Activated naive CD8-positive, alpha-beta T cell treated with anti-CD3 and anti-CD28 coated beads for 36 hours (primary cell): ENCODE measurements at regions not wholly inside any gene's neighbourhood (a gene's known extent, or its start where the extent isn't known, plus 50 kb on each side); places are given as distances from the start of the nearest gene placed in this dataset.
"Not testable (repeated sequence)": the region's sequence is repeated elsewhere in the genome, so short reads cannot be mapped to it uniquely, and the experiment has no call there.

ENCODE experiments used
- DNase-seq: peaks from one replicate; pipeline ENCODE4 v3.0.0; 2021
- H3K27ac Mint-ChIP-seq: one replicate; pipeline ENCODE4 v1.8.0; 2022; ENCODE audit warnings: mild to moderate bottlenecking, moderate library complexity, mixed read lengths
- H3K27me3 Mint-ChIP-seq: one replicate; pipeline ENCODE4 v1.8.0; 2022; ENCODE audit warnings: mild to moderate bottlenecking, mixed read lengths
- H3K36me3 Mint-ChIP-seq: one replicate; pipeline ENCODE4 v1.8.0; 2021; ENCODE audit warnings: mild to moderate bottlenecking, mixed read lengths
- H3K4me1 Mint-ChIP-seq: one replicate; pipeline ENCODE4 v1.8.0; 2021; ENCODE audit warnings: mixed read lengths
- H3K4me3 Mint-ChIP-seq: one replicate; pipeline ENCODE4 v1.8.0; 2022; ENCODE audit warnings: mild to moderate bottlenecking, moderate library complexity, mixed read lengths
- H3K9me3 Mint-ChIP-seq: one replicate; pipeline ENCODE4 v1.8.0; 2022; ENCODE audit warnings: mixed read lengths

GRCh38 chr6:120484146-120484545 lies 850.1 kb downstream of the TBC1D32 start:
- Mint-ChIP-seq H3K36me3 (no peaks in the 10 kb centered on the region), H3K4me1 (no peaks in the 10 kb centered on the region)

GRCh38 chr6:120478650-120479049 lies 855.6 kb downstream of the TBC1D32 start:
- DNase-seq: no peak
- no peaks in the 10 kb centered on the region for H3K36me3 Mint-ChIP-seq
- H3K4me3 Mint-ChIP-seq: no peak overlapping the region

More at GRCh38 chr6:120484146-120484545, 850.1 kb downstream of the TBC1D32 start:
- DNase-seq: no peak
- Mint-ChIP-seq H3K27me3 (no peaks in the 10 kb centered on the region), H3K4me3 (no peak overlapping the region), H3K27ac (no peak overlapping the region), H3K9me3 (peaks cover 6% of the 10 kb centered on the region)

GRCh38 chr6:120473804-120474203 lies 860.5 kb downstream of the TBC1D32 start:
- H3K9me3 Mint-ChIP-seq: peaks cover 5% of the 10 kb centered on the region
- H3K36me3 Mint-ChIP-seq: no peaks in the 10 kb centered on the region
- DNase-seq: no peak
- no peaks in the 10 kb centered on the region for H3K27me3 Mint-ChIP-seq
- no peak overlapping the region for H3K4me3 Mint-ChIP-seq
- no peaks in the 10 kb centered on the region for H3K4me1 Mint-ChIP-seq
- no peak overlapping the region for H3K27ac Mint-ChIP-seq

More at GRCh38 chr6:120478650-120479049, 855.6 kb downstream of the TBC1D32 start:
- Mint-ChIP-seq H3K9me3 (peaks cover 12% of the 10 kb centered on the region), H3K27ac (no peak overlapping the region), H3K4me1 (no peaks in the 10 kb centered on the region), H3K27me3 (no peaks in the 10 kb centered on the region)

GRCh38 chr6:120468486-120468885 lies 865.8 kb downstream of the TBC1D32 start:
- H3K36me3 Mint-ChIP-seq: no peaks in the 10 kb centered on the region
- DNase-seq: no peak
- H3K4me1 Mint-ChIP-seq: no peaks in the 10 kb centered on the region
- no peaks in the 10 kb centered on the region for H3K9me3 Mint-ChIP-seq
- H3K27ac Mint-ChIP-seq: no peak overlapping the region
- no peaks in the 10 kb centered on the region for H3K27me3 Mint-ChIP-seq
- no peak overlapping the region for H3K4me3 Mint-ChIP-seq

DNA sequence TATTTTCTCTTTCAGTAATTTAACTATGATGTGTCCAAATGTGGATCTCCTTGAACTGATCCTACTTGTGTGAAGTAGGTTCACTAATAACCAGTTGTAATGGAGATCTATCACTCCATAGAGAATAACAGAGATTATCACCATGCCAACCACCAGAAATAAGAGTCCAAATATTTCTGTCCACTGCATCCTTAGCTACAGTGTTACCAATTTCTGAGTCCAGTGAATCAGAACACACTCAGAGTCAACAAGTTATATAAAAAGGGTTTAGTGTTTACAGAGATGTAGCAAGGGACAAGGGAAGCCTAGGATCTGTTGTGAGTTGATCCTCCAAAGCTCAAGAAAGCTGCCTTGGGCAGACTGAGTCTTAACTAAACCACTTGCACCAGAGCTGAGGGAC lies 882.8 kb downstream of the TBC1D32 start:
- no peak for DNase-seq
- Mint-ChIP-seq H3K9me3 (peaks cover 3% of the 10 kb centered on the region), H3K4me1 (no peaks in the 10 kb centered on the region), H3K4me3 (no peak overlapping the region), H3K27me3 (no peaks in the 10 kb centered on the region), H3K36me3 (no peaks in the 10 kb centered on the region), H3K27ac (no peak overlapping the region)

GRCh38 chr6:120447605-120448004 lies 886.7 kb downstream of the TBC1D32 start:
- Mint-ChIP-seq H3K4me1 (no peaks in the 10 kb centered on the region), H3K27ac (no peak overlapping the region), H3K4me3 (no peak overlapping the region), H3K9me3 (no peaks in the 10 kb centered on the region), H3K27me3 (no peaks in the 10 kb centered on the region), H3K36me3 (no peaks in the 10 kb centered on the region)
- DNase-seq: no peak

GRCh38 chr6:120432840-120433239 lies 901.4 kb downstream of the TBC1D32 start:
- not testable (repeated sequence) for H3K27ac Mint-ChIP-seq, H3K9me3 Mint-ChIP-seq, DNase-seq, H3K27me3 Mint-ChIP-seq, H3K4me3 Mint-ChIP-seq, H3K4me1 Mint-ChIP-seq, H3K36me3 Mint-ChIP-seq

GRCh38 chr6:120431841-120432240 lies 902.4 kb downstream of the TBC1D32 start:
- H3K9me3 Mint-ChIP-seq: peaks cover 2% of the 10 kb centered on the region
- no peaks in the 10 kb centered on the region for H3K36me3 Mint-ChIP-seq
- no peaks in the 10 kb centered on the region for H3K27me3 Mint-ChIP-seq
- H3K4me1 Mint-ChIP-seq: no peaks in the 10 kb centered on the region
- no peak for DNase-seq
- no peak overlapping the region for H3K4me3 Mint-ChIP-seq
- H3K27ac Mint-ChIP-seq: no peak overlapping the region

DNA sequence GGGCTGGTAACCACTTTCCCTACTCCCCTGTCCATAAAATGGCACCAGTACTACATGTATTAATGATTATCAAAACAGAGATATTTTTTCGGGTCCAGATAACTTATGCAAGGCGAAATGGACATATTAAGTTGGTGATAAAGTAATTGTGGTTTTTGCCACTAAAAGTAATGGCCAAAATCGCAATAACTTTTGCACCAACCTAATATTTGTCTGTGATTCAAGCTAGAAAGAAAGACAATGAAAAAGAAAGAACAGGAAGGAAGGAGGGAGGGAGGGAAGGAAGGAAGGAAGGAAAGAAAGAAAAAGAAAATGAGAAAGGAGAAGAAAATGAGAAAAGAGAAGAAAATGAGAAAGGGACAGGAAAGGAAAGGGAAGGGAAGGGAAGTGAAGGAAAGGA lies 922.9 kb downstream of the TBC1D32 start:
- Mint-ChIP-seq H3K27ac (no peak overlapping the region), H3K27me3 (no peaks in the 10 kb centered on the region), H3K36me3 (no peaks in the 10 kb centered on the region), H3K9me3 (peaks cover 4% of the 10 kb centered on the region), H3K4me3 (no peak overlapping the region), H3K4me1 (no peaks in the 10 kb centered on the region)
- no peak for DNase-seq

DNA sequence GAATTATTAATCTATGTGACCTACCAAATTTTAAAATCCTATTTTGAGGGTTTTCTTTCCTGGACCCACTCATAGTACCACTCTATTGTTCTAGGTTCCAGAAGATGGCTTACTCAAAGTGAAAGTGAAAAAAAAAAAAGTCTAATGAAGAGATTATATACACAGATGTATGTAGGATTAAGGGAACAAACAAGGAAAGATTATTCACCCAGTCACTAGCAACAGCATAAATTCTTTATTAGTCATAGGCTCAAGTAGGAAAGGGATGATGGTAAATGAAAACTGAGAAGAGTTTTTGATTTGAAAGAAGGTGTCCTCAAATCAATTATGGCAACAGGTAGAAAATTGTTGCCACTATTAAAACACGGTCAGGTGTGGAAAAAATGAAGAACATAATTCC lies 923.7 kb downstream of the TBC1D32 start:
- Mint-ChIP-seq H3K9me3 (peaks cover 4% of the 10 kb centered on the region), H3K36me3 (no peaks in the 10 kb centered on the region), H3K27me3 (no peaks in the 10 kb centered on the region), H3K4me3 (no peak overlapping the region), H3K4me1 (no peaks in the 10 kb centered on the region), H3K27ac (no peak overlapping the region)
- DNase-seq: no peak

DNA sequence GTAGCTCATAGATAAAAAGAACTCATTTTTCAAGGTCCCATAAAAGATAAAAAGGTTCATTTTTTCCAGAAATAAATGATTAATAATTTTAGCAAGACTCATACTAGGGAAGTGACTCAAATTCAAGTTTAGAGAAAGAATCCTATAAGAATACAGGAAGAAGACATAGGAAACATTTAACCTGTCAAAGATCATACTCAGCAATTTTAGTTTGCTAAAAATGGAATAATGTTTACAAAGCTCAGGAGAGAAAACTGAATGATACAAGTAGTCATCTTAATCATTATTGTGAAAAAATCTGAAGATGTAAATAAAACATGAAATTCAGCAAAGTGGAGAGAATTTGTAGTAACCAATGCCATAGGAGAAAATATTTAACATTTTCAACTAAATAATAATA lies 926.6 kb downstream of the TBC1D32 start:
- Mint-ChIP-seq H3K27me3 (no peaks in the 10 kb centered on the region), H3K36me3 (no peaks in the 10 kb centered on the region), H3K4me3 (no peak overlapping the region), H3K4me1 (no peaks in the 10 kb centered on the region), H3K9me3 (peaks cover 7% of the 10 kb centered on the region), H3K27ac (no peak overlapping the region)
- no peak for DNase-seq

DNA sequence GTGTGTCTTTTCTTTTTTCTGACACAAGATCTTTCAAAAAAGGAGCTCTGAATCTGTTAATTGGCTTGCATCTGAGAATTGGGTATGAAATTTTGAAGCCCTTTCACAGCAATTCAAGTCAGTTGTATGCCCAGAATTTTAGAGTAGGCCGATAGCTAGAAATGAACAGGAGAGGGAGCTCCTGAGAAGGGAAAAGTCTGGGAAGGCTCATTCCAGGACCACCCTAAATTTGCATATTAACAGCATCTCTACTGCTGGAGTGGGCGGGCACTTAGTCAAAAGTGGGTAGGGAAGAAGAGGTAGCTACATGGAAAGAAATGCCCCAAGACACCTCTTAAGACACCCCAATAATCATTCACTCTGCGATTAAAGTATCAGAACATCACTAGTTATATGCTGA lies 928.3 kb downstream of the TBC1D32 start:
- H3K36me3 Mint-ChIP-seq: no peaks in the 10 kb centered on the region
- no peaks in the 10 kb centered on the region for H3K4me1 Mint-ChIP-seq
- peaks cover 9% of the 10 kb centered on the region for H3K9me3 Mint-ChIP-seq
- no peaks in the 10 kb centered on the region for H3K27me3 Mint-ChIP-seq
- no peak overlapping the region for H3K4me3 Mint-ChIP-seq
- DNase-seq: no peak
- H3K27ac Mint-ChIP-seq: no peak overlapping the region

DNA sequence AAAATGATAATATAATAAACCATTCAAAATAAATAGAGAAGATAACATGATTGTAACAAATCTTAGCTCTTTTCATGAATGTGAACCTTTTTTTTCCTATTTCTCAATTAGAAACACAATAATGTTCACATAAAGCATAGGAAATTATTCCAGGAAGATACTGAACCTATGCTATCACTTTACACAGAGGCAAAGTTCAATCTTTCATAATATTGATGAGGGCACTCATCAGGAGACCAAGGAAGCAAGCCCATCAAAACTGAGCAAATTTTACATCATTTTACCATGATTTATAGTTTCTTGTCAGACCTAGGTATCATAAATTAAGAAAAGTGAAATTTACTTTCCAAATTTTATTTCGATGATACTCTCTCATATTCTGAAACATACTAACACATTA lies 938.5 kb downstream of the TBC1D32 start:
- no peaks in the 10 kb centered on the region for H3K36me3 Mint-ChIP-seq
- no peak for DNase-seq
- H3K4me1 Mint-ChIP-seq: no peaks in the 10 kb centered on the region
- no peaks in the 10 kb centered on the region for H3K9me3 Mint-ChIP-seq
- H3K4me3 Mint-ChIP-seq: no peak overlapping the region
- H3K27ac Mint-ChIP-seq: no peak overlapping the region
- no peaks in the 10 kb centered on the region for H3K27me3 Mint-ChIP-seq

DNA sequence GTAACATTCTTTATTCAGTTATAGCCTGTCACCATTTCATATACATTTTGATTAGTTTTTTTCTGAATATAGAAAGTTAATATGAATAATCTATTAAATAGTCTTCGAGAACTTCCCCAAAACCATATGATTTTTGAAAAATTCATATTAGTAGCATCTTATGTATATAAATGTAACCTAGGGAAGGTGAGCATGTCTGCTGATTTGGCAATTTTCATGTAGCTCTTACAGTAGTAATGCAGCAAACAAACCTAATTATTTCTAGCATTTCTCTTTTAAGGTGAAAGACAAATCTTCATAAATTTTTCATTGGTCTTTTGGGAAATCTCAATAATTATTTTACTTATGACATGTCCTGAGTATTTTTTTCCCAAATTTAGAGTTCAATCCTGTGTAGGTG lies 939.0 kb downstream of the TBC1D32 start:
- no peak overlapping the region for H3K4me3 Mint-ChIP-seq
- H3K27ac Mint-ChIP-seq: no peak overlapping the region
- H3K4me1 Mint-ChIP-seq: no peaks in the 10 kb centered on the region
- DNase-seq: no peak
- no peaks in the 10 kb centered on the region for H3K36me3 Mint-ChIP-seq
- no peaks in the 10 kb centered on the region for H3K27me3 Mint-ChIP-seq
- H3K9me3 Mint-ChIP-seq: no peaks in the 10 kb centered on the region

DNA sequence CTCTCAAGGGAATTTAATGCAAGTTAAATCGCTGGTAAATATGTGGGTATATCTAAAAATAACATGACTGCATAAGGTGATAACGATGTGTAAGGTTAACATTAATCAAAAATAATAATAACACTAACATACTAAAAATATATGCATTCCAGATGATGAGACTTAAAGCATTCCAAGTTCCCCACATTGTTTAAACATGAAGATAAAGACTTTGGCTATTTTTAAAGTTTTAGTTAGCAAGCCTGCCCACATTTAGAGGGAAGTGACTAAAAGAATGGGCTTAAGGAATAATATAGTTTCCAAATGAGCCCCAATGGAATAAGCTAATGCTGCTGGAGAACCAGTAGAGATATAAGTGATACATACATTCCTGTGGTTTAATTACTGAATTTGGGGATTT lies 941.3 kb downstream of the TBC1D32 start:
- Mint-ChIP-seq H3K4me1 (no peaks in the 10 kb centered on the region), H3K4me3 (no peak overlapping the region), H3K27ac (no peak overlapping the region), H3K27me3 (no peaks in the 10 kb centered on the region), H3K36me3 (no peaks in the 10 kb centered on the region), H3K9me3 (no peaks in the 10 kb centered on the region)
- DNase-seq: no peak

DNA sequence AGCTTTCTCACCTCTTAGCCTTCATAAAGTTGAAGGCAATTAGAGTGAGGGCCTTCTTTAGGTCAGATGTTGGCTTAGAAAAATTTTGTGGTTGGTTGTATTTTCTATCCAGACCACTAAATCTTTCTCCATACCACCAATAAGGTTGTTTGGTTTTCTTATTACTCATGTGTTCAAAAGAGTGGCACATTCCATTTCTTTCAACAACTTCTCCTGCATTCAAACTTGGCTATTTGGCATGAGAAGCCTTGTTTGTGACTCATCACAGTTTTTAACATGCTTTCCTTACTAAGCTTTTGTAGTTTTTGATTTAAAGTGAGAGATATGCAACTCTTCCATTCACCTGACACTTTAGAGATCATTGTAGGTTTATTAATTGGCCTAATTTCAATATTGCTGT lies 949.6 kb downstream of the TBC1D32 start:
- Mint-ChIP-seq H3K4me3 (no peak overlapping the region), H3K27me3 (no peaks in the 10 kb centered on the region), H3K4me1 (no peaks in the 10 kb centered on the region), H3K9me3 (no peaks in the 10 kb centered on the region), H3K27ac (no peak overlapping the region), H3K36me3 (no peaks in the 10 kb centered on the region)
- DNase-seq: no peak

DNA sequence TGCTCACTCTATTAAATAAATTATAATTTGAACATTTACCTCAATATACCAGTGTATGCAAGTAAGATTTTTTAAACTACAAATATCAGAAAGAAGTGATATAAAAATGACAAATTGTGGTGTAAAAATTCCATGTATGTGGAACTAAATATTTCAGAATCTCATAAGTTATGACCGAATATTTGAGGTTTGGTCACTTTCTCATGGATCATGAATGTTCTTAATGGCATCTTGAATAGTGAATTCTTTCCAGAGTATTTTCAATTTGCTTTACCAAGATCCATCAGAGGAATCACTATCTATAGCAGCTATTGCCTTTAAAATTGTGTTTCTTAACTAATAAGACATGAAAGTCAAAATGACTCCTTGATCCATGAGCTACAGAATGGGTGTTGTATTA lies 950.6 kb downstream of the TBC1D32 start:
- Mint-ChIP-seq H3K36me3 (no peaks in the 10 kb centered on the region), H3K4me1 (no peaks in the 10 kb centered on the region), H3K27ac (no peak overlapping the region), H3K27me3 (no peaks in the 10 kb centered on the region), H3K4me3 (no peak overlapping the region), H3K9me3 (no peaks in the 10 kb centered on the region)
- no peak for DNase-seq
